DLD1 (cell line): ENCODE measurements at regions not wholly inside any gene's neighbourhood (a gene's known extent, or its start where the extent isn't known, plus 50 kb on each side); places are given as distances from the start of the nearest gene placed in this dataset.
"Not testable (repeated sequence)": the region's sequence is repeated elsewhere in the genome, so short reads cannot be mapped to it uniquely, and the experiment has no call there.

ENCODE experiments used
- in situ Hi-C: cut with HindIII; loops from 2 replicates; pipeline ENCODE4 v1.10.0; 2017; ENCODE audit warnings: low sequenced_read_pairs

- in situ Hi-C loops = no loop called here
Measured at GRCh38 chr3:70658513-70659310, 346.3 kb upstream of the MDFIC2 start.

DNA sequence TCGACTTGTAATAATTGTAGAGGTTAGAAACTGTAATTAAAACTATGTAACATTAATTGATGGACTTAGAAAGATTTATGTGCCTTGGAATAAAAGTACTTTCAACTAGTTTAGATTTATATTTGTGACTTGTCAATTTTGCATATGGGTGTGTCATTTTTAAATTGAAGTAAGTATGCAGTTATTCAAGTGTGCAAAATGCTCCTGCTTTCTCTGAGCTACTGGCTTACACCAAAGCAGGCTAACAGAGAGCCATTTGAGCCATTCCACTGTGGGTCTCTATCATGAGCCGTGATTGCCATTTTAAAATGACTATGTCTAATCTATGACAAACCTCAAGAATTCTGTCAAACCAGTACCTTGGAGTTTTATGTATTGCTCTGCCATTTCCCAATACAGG is 345.0 kb upstream of the MDFIC2 start:
- in situ Hi-C loops = no loop called here

DNA sequence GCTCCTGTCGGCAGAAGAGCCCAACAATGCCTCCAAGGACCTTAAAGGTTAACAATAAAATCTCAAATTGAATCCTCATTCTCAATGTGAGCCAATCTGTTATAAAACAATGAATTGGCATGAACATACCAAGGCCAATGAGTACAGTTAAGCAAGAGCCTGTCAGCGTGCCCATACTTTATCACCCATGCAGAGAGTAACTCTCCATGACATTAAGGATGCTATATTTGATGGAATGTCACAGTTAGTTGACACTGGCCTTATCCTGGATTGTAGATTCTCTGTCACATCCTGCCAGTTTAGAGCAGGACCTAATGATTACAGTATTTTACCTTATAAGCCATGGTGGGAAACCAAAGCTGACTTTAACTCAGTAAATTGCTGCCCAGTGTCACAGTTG is 335.4 kb upstream of the MDFIC2 start:
- in situ Hi-C loops = no loop called here

DNA sequence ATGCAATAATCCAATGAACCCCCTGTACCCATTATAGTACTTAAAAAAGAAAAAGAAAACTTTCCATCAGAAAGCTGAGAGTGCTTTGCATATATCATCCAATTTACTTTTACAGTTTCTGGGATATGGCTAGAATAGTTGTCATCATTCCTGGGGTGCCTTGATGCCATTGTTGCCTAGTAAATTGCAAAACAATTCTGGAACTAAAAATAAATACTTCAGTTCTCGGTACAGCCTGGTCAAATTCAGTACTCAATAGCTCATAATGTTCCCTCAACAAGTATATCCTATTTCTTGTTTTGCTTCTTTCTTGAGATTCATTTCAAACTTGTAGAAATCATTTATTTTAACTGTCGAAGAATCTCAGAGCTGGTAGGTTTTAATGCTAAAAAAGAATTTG is 334.7 kb upstream of the MDFIC2 start:
- in situ Hi-C loops = no loop called here

DNA sequence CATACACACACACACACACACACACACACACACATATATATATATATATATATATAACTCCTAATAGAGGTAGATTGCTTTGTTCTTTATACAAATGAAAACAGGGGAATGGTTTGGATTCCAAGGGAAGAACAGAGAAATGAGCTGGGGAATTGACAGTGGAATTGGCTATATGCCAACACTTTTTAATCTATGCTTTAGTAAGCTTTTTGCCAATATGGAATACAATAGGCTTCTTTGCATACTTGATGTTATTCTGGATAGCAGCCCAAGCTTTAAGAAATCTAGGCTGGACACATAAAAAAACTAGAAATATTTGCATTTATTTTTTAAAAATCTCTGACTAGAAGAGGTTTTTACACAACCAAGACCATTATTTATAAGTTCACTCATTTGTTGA is 334.2 kb upstream of the MDFIC2 start:
- in situ Hi-C loops = no loop called here

GRCh38 chr3:70640481-70640880 is 328.0 kb upstream of the MDFIC2 start:
- in situ Hi-C loops = no loop called here

DNA sequence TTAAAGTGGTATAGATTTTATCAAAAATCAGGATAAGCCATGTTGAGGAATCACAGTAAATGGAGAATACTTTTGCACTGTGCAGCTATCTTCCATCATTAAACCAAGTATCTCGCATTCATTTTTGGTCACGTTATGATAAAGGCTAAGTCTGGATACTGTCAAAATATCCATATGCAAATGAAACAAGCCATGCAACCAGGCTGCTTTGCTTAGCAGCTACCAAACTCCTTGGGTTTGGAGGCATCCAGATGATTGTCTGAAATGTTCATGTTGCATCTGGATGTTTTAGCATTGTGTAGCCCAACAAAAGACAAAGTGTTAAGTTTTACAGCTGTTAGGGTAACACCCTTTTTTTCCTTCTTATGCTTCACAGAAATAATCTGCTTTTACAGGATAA is 322.9 kb upstream of the MDFIC2 start:
- in situ Hi-C loops = no loop called here

DNA sequence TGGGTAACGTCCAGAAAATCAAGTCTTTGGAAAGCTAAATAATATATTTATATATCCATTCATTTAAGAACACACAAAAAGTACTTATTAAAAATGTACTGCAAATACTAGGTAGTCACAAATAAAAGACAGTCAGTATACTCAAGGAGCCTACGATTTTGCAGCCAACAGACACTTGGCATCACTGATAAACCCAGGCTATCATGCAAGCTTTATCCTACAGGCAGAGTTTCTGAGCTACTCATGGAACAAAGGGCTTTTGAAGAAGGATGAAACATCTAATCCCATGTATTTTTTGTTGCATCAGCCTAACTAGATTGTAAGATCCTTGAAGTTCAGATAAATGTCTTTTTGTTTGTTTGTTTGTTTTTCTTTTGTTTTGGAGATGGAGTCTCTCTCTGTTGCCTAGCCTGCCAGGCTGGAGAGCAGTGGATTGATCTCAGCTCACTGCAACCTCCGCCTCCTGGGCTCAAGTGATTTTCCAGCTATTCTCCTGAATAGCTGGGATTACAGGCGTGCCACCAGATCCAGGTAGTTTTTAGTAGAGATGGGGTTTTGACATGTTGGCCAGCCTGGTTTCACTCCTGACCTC is 319.4 kb upstream of the MDFIC2 start:
- in situ Hi-C loops = no loop called here

DNA sequence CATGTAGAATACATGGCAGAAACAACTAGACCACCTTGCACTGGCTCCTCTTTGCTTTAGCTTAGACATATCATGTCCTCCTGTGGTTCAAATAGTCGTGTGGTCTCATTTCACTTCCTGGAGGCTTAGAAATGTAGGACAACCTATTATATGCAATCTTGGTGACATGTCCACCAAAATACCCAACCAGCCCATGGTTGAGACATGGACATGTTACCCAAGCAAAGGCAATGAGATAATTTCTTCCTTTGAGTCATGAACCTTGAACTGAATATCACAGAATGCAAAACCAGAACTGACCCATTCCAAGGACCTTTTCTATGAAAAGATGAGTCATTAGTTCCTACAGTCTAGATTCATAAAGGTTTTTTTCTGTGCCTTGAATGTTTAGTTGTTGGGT is 309.0 kb upstream of the MDFIC2 start:
- in situ Hi-C loops = no loop called here

- in situ Hi-C loops = no loop called here
Measured at GRCh38 chr3:70620956-70621355, 308.5 kb upstream of the MDFIC2 start.

GRCh38 chr3:70620367-70620766 is 307.9 kb upstream of the MDFIC2 start:
- in situ Hi-C loops = no loop called here

DNA sequence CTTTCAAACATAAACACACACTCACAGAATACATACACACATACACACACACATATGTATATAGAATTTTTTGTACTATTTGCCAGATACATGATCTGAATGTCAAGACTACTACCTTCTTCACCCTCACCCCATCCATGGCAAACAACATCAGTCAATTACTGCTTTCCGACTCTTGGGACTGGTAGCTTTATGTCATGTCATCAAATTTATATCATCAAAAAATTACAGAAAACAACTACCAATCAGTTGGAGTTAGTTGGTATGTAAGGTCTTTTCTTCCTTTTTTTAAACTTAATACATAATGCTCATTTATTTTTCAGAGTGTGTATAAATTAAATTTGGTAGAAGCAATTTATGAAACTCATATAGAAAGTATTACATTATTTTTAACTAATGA is 305.7 kb upstream of the MDFIC2 start:
- in situ Hi-C loops = no loop called here

- in situ Hi-C loops = not testable (repeated sequence)
Measured at GRCh38 chr3:70617349-70617748, 304.9 kb upstream of the MDFIC2 start.

DNA sequence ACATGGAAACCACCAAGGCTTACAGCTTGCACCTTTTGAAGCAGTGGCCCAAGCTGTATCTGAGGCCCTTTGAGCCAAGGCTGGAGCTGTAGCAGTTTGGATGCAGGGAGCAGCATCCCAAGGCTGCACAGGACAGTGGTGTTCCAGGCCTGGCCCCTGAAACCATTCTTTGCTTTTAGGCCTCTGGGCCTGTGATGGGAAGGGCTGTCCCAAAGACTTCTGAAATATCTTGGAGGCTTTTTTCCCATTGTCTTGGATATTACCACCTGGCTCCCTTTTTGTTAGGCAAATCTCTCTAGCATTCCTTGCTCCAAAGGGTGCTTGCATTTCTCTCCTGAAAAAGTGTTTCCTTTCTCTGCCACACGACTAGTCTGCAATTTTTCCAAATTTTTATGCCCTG is 302.8 kb upstream of the MDFIC2 start:
- in situ Hi-C loops = no loop called here

GRCh38 chr3:70614111-70614510 is 301.7 kb upstream of the MDFIC2 start:
- in situ Hi-C loops = no loop called here

DNA sequence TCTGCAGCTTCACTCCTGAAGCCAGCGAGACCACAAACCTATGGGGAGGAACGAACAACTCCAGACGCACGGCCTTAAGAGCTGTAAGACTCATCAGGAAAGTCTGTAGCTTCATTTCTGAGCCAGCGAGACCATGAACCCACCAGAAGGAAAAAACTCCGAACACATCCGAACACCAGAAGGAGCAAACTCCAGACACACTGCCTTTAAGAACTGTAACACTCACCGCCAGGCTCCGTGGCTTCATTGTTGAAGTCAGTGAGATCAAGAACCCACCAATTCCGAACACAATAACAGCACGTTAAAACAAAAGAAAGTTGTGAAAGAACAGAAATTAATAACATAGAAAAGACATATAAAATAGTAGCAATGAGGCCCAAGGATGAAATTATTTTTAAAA is 300.5 kb upstream of the MDFIC2 start:
- in situ Hi-C loops = no loop called here

- in situ Hi-C loops = not testable (repeated sequence)
Measured at GRCh38 chr3:70611667-70612277, 299.3 kb upstream of the MDFIC2 start.

DNA sequence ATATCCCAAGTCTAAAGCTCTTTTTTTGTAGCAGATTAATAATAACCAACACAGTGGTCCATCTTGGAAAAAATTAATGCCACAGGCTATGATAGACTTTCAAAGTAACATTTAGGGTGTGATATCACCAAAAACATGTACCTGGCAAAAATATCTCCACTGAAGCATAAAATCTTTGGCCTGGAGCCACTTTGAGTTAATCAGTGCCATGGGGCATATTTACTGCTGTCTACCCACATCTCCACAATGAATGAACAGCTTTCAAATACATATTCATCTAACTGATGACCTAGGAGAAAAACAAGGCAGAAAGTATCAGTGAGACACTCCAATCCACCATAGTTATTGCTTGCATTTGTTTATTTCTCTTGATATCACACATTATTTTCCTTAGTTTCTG is 296.0 kb upstream of the MDFIC2 start:
- in situ Hi-C loops = no loop called here

DNA sequence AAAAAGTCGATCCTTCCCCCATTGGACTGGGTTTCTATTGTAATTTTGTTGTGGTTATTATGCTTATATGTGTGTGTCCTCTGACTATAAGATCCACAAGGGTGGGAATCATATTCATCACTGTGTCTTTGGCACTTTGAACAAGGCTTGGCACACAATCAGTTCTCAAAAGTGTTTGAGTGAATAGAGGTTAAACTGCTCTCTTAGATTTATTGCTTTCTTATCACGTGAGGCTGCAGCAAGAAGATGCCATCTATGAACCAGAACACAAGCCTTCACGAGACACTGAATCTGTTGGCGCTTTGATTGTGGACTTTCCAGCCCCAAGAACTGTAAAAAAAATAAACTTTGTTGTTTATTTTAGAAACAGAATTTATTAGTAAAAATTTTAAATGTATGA is 295.0 kb upstream of the MDFIC2 start:
- in situ Hi-C loops = no loop called here

DNA sequence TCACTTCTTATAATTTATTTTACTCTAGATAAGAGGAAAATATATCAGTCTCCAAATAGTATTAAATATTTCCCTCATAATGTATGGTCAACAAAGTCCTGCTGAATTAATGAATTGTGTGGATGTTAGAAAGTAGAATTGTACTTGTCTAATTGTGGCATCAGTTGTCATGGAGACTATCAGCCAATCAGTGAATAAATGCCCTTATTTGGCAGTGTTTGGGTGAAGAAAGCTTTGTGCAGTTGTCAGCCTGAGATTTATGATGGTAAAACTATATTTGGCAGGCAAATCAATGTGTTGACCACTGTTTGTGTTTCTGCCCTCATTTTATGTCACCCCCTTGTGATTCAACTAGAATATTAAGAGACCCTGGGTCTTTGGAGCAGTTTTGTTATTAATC is 293.6 kb upstream of the MDFIC2 start:
- in situ Hi-C loops = no loop called here

- in situ Hi-C loops = no loop called here
Measured at GRCh38 chr3:70603103-70603502, 290.7 kb upstream of the MDFIC2 start.

- in situ Hi-C loops = no loop called here
Measured at GRCh38 chr3:70597312-70597711, 284.9 kb upstream of the MDFIC2 start.
